GM21619 (cell line): ENCODE measurements at regions not wholly inside any gene's neighbourhood (a gene's known extent, or its start where the extent isn't known, plus 50 kb on each side); places are given as distances from the start of the nearest gene placed in this dataset.

ENCODE experiments used
- ATAC-seq: cut with Tn5 transposase; IDR thresholded peaks from one replicate; pipeline ENCODE4 v1.9.1; 2021; ENCODE audit not compliant: unreplicated experiment

- no peak for ATAC-seq
Observed at GRCh38 chr3:35320646-35321407, 318.5 kb upstream of the ARPP21 start.

- no peak for ATAC-seq
Observed at GRCh38 chr3:35322070-35322469, 317.3 kb upstream of the ARPP21 start.

GRCh38 chr3:35335703-35336102 lies 303.6 kb upstream of the ARPP21 start:
- no peak for ATAC-seq

- ATAC-seq = no peak
Observed at GRCh38 chr3:35336601-35337000, 302.7 kb upstream of the ARPP21 start.

GRCh38 chr3:35338186-35338585 lies 301.1 kb upstream of the ARPP21 start:
- no peak for ATAC-seq

- ATAC-seq = no peak
Observed at GRCh38 chr3:35380196-35380595, 259.1 kb upstream of the ARPP21 start.

- ATAC-seq = no peak
Observed at GRCh38 chr3:35383216-35383615, 256.1 kb upstream of the ARPP21 start.

GRCh38 chr3:35383719-35384555 lies 255.4 kb upstream of the ARPP21 start:
- no peak for ATAC-seq

- no peak for ATAC-seq
Observed at GRCh38 chr3:35385271-35385670, 254.1 kb upstream of the ARPP21 start.

GRCh38 chr3:35389907-35390306 lies 249.4 kb upstream of the ARPP21 start:
- no peak for ATAC-seq

GRCh38 chr3:35392187-35392586 lies 247.1 kb upstream of the ARPP21 start:
- ATAC-seq = no peak

- no peak for ATAC-seq
Observed at GRCh38 chr3:35393901-35394799, 245.2 kb upstream of the ARPP21 start.

GRCh38 chr3:35394905-35395304 lies 244.4 kb upstream of the ARPP21 start:
- ATAC-seq = no peak

- no peak for ATAC-seq
Observed at GRCh38 chr3:35401671-35402070, 237.7 kb upstream of the ARPP21 start.

GRCh38 chr3:35404571-35404970 lies 234.8 kb upstream of the ARPP21 start:
- ATAC-seq = no peak

GRCh38 chr3:35408882-35409281 lies 230.4 kb upstream of the ARPP21 start:
- ATAC-seq = no peak

- ATAC-seq = no peak
Observed at GRCh38 chr3:35409991-35410390, 229.3 kb upstream of the ARPP21 start.

GRCh38 chr3:35413483-35413882 lies 225.8 kb upstream of the ARPP21 start:
- no peak for ATAC-seq

- ATAC-seq = no peak
Observed at GRCh38 chr3:35417080-35417479, 222.2 kb upstream of the ARPP21 start.

GRCh38 chr3:35422101-35422500 lies 217.2 kb upstream of the ARPP21 start:
- ATAC-seq = no peak
